Frontal cortex (tissue), 3 donors: ENCODE measurements at regions not wholly inside any gene's neighbourhood (a gene's known extent, or its start where the extent isn't known, plus 50 kb on each side); places are given as distances from the start of the nearest gene placed in this dataset.
"Not testable (repeated sequence)": the region's sequence is repeated elsewhere in the genome, so short reads cannot be mapped to it uniquely, and the experiment has no call there.

Experiments
- DNase-seq, 2 donors: peaks; one replicate each; pipeline ENCODE4 v3.0.0; 2012; ENCODE audit warnings: low spot score in 2 of 2
- FAIRE-seq: peaks from 2 replicates; lab custom pipeline; 2012; peaks lifted over from hg19 to GRCh38; lab: Jason Lieb, UNC
- donor health status: control.
- donor health status: control.
- donor health status: control.

GRCh38 chr21:27338007-27338406 lies 371.1 kb upstream of the ADAMTS5 start:
- DNase-seq, FAIRE-seq: not testable (repeated sequence)

GRCh38 chr21:27333096-27333495 lies 366.2 kb upstream of the ADAMTS5 start:
- FAIRE-seq (no peak), DNase-seq (no peak)

- no peak for DNase-seq
- no peak for FAIRE-seq
Measured at GRCh38 chr21:27329255-27329851, 362.5 kb upstream of the ADAMTS5 start.

- FAIRE-seq = no peak
- no peak for DNase-seq
Measured at GRCh38 chr21:27326301-27326700, 359.4 kb upstream of the ADAMTS5 start.

GRCh38 chr21:27323331-27323730 lies 356.4 kb upstream of the ADAMTS5 start:
- DNase-seq = no peak
- FAIRE-seq = no peak

- FAIRE-seq = peak; percentile 79
- DNase-seq = no peak
Measured at GRCh38 chr21:27321791-27322190, 354.9 kb upstream of the ADAMTS5 start.

- FAIRE-seq = no peak
Measured at GRCh38 chr21:27320868-27321267, 354.0 kb upstream of the ADAMTS5 start.

GRCh38 chr21:27317601-27318000 lies 350.7 kb upstream of the ADAMTS5 start:
- not testable (repeated sequence) for FAIRE-seq, DNase-seq

More at GRCh38 chr21:27320868-27321267, 354.0 kb upstream of the ADAMTS5 start:
- DNase-seq = no peak

GRCh38 chr21:27315373-27315772 lies 348.5 kb upstream of the ADAMTS5 start:
- no peak for DNase-seq
- FAIRE-seq = no peak

- DNase-seq (no peak), FAIRE-seq (no peak)
Measured at GRCh38 chr21:27314131-27314530, 347.2 kb upstream of the ADAMTS5 start.

GRCh38 chr21:27306791-27307775 lies 340.2 kb upstream of the ADAMTS5 start:
- no peak for FAIRE-seq
- DNase-seq = no peak

- no peak for DNase-seq
- FAIRE-seq = no peak
Measured at GRCh38 chr21:27306206-27306605, 339.3 kb upstream of the ADAMTS5 start.

- DNase-seq (no peak), FAIRE-seq (no peak)
Measured at GRCh38 chr21:27301220-27301619, 334.3 kb upstream of the ADAMTS5 start.

GRCh38 chr21:27300770-27301169 lies 333.9 kb upstream of the ADAMTS5 start:
- FAIRE-seq = no peak
- no peak for DNase-seq

GRCh38 chr21:27298465-27298864 lies 331.6 kb upstream of the ADAMTS5 start:
- DNase-seq = no peak
- FAIRE-seq = no peak

GRCh38 chr21:27293239-27293638 lies 326.4 kb upstream of the ADAMTS5 start:
- FAIRE-seq = no peak
- no peak for DNase-seq

GRCh38 chr21:27292783-27293182 lies 325.9 kb upstream of the ADAMTS5 start:
- FAIRE-seq (no peak), DNase-seq (no peak)

- no peak for DNase-seq
Measured at GRCh38 chr21:27292229-27292628, 325.3 kb upstream of the ADAMTS5 start.

GRCh38 chr21:27291006-27291405 lies 324.1 kb upstream of the ADAMTS5 start:
- no peak for FAIRE-seq
- DNase-seq = no peak

More at GRCh38 chr21:27292229-27292628, 325.3 kb upstream of the ADAMTS5 start:
- FAIRE-seq = no peak

- FAIRE-seq = no peak
- no peak for DNase-seq
Measured at GRCh38 chr21:27290028-27290427, 323.1 kb upstream of the ADAMTS5 start.

- no peak for DNase-seq
- no peak for FAIRE-seq
Measured at GRCh38 chr21:27286760-27287159, 319.9 kb upstream of the ADAMTS5 start.
